Type B pancreatic cell (in vitro differentiated cells): ENCODE measurements at regions not wholly inside any gene's neighbourhood (a gene's known extent, or its start where the extent isn't known, plus 50 kb on each side); places are given as distances from the start of the nearest gene placed in this dataset.
"Not testable (repeated sequence)": the region's sequence is repeated elsewhere in the genome, so short reads cannot be mapped to it uniquely, and the experiment has no call there.

Experiments used
- DNase-seq: peaks from one replicate; pipeline ENCODE4 v3.0.0; 2021; ENCODE audit warnings: mixed read lengths; ENCODE audit not compliant: unreplicated experiment; ENCODE audit errors: extremely low spot score
- H3K27ac Mint-ChIP-seq: 2 replicates; pipeline ENCODE4 v1.8.0; 2021; ENCODE audit warnings: mild to moderate bottlenecking, mixed read lengths
- H3K27me3 Mint-ChIP-seq: 2 replicates; pipeline ENCODE4 v1.8.0; 2021; ENCODE audit warnings: mixed read lengths
- H3K36me3 Mint-ChIP-seq: 2 replicates; pipeline ENCODE4 v1.8.0; 2021; ENCODE audit warnings: mixed read lengths
- H3K4me1 Mint-ChIP-seq: one replicate; pipeline ENCODE4 v1.8.0; 2021; ENCODE audit warnings: mixed read lengths; ENCODE audit not compliant: unreplicated experiment
- H3K4me3 Mint-ChIP-seq: 2 replicates; pipeline ENCODE4 v1.8.0; 2021; ENCODE audit warnings: mild to moderate bottlenecking, mixed read lengths
- H3K9me3 Mint-ChIP-seq: 2 replicates; pipeline ENCODE4 v1.8.0; 2021; ENCODE audit warnings: mixed read lengths
- CTCF ChIP-seq: fragments of 200-600 bp; sonication (generic); conservative IDR thresholded peaks from 2 replicates; pipeline ENCODE4 v1.5.0; 2021; ENCODE audit warnings: antibody characterized with exemption, mild to moderate bottlenecking

- H3K27me3 Mint-ChIP-seq, result peaks cover 4% of the 10 kb centered on the region
- no peak for TF ChIP-seq CTCF
- no peaks in the 10 kb centered on the region for H3K4me1 Mint-ChIP-seq
- no peak for DNase-seq
- H3K9me3 Mint-ChIP-seq, result no peaks in the 10 kb centered on the region
- no peaks in the 10 kb centered on the region for H3K36me3 Mint-ChIP-seq
- no peak overlapping the region for H3K27ac Mint-ChIP-seq
- no peak overlapping the region for H3K4me3 Mint-ChIP-seq
These were observed 595.9 kb downstream of the DNAH5 start for GRCh38 chr5:13348568-13348967.

GRCh38 chr5:13346401-13346800, 598.1 kb downstream of the DNAH5 start:
- no peak for TF ChIP-seq CTCF
- no peak for DNase-seq
- H3K4me3 Mint-ChIP-seq, result no peak overlapping the region

GRCh38 chr5:13339093-13339492, 605.4 kb downstream of the DNAH5 start:
- TF ChIP-seq CTCF, result no peak
- no peaks in the 10 kb centered on the region for H3K36me3 Mint-ChIP-seq
- H3K4me3 Mint-ChIP-seq, result no peak overlapping the region
- no peak for DNase-seq
- H3K27ac Mint-ChIP-seq, result no peak overlapping the region
- H3K4me1 Mint-ChIP-seq, result no peaks in the 10 kb centered on the region
- H3K9me3 Mint-ChIP-seq, result peaks cover 6% of the 10 kb centered on the region
- H3K27me3 Mint-ChIP-seq, result no peaks in the 10 kb centered on the region

More at GRCh38 chr5:13346401-13346800, 598.1 kb downstream of the DNAH5 start:
- H3K27ac Mint-ChIP-seq, result no peak overlapping the region
- H3K36me3 Mint-ChIP-seq, result no peaks in the 10 kb centered on the region
- peaks cover 6% of the 10 kb centered on the region for H3K9me3 Mint-ChIP-seq
- no peaks in the 10 kb centered on the region for H3K4me1 Mint-ChIP-seq
- peaks cover 4% of the 10 kb centered on the region for H3K27me3 Mint-ChIP-seq

- H3K4me1 Mint-ChIP-seq, H3K27ac Mint-ChIP-seq, H3K27me3 Mint-ChIP-seq, H3K4me3 Mint-ChIP-seq, H3K36me3 Mint-ChIP-seq, DNase-seq, H3K9me3 Mint-ChIP-seq: not testable (repeated sequence)
These were observed 609.5 kb downstream of the DNAH5 start for GRCh38 chr5:13335026-13335425.

- TF ChIP-seq CTCF, result no peak
- H3K27ac Mint-ChIP-seq, result no peak overlapping the region
- no peaks in the 10 kb centered on the region for H3K27me3 Mint-ChIP-seq
- DNase-seq, result no peak
- H3K4me1 Mint-ChIP-seq, result no peaks in the 10 kb centered on the region
- H3K36me3 Mint-ChIP-seq, result no peaks in the 10 kb centered on the region
- no peak overlapping the region for H3K4me3 Mint-ChIP-seq
- H3K9me3 Mint-ChIP-seq, result no peaks in the 10 kb centered on the region
These were observed 612.9 kb downstream of the DNAH5 start for GRCh38 chr5:13331585-13331984.

GRCh38 chr5:13328316-13328715, 616.2 kb downstream of the DNAH5 start:
- Mint-ChIP-seq H3K27ac (no peak overlapping the region), H3K27me3 (no peaks in the 10 kb centered on the region), H3K36me3 (no peaks in the 10 kb centered on the region), H3K4me1 (peaks cover 3% of the 10 kb centered on the region), H3K4me3 (no peak overlapping the region), H3K9me3 (no peaks in the 10 kb centered on the region)
- no peak for DNase-seq
- TF ChIP-seq CTCF, result no peak
